Inflammatory macrophage treated with lipopolysaccharide for 4 hours (primary cell): ENCODE measurements at regions not wholly inside any gene's neighbourhood (a gene's known extent, or its start where the extent isn't known, plus 50 kb on each side); places are given as distances from the start of the nearest gene placed in this dataset.
"Not testable (repeated sequence)": the region's sequence is repeated elsewhere in the genome, so short reads cannot be mapped to it uniquely, and the experiment has no call there.

Source experiments
- DNase-seq: peaks from one replicate; pipeline ENCODE4 v3.0.0-alpha.2; 2020

DNA sequence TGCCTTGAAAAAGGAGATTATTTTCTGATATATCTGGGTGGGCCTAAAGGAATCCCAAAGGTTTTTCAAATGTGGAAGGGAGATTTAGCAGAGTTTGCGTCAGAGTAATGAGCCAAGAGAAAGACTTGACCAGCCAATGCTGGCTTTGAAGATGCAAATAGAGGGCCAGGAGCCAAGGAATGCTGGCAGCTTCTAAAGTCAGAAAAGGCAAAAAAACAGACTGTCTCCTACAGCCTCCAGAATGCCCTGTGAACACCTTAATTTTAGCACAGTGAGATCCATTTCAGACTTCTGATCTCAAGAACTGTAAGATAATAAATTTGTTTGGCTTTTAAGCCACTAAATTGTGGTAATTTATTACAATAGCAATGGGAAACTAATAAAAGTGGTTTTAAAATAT is 122.6 kb upstream of the FREM1 start:
- no peak for DNase-seq

DNA sequence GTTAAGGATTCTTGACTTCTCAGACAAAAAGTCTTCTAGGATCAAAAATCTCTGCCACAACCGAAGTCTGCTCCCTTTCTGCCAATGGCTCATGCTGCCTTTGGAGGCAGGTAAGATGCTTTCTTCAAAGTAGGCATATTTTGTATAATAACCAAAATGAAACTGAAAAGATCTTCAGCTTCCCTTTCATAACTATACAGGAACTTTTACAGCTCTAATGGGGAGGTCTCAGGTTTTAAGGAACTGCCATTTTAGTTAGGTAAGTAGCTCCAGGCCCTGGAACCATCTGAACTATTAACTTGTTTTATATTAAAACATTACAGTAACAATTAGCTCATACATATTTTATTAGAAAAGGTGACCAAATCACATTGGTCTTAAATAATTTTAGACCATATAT is 110.9 kb upstream of the FREM1 start:
- no peak for DNase-seq

DNA sequence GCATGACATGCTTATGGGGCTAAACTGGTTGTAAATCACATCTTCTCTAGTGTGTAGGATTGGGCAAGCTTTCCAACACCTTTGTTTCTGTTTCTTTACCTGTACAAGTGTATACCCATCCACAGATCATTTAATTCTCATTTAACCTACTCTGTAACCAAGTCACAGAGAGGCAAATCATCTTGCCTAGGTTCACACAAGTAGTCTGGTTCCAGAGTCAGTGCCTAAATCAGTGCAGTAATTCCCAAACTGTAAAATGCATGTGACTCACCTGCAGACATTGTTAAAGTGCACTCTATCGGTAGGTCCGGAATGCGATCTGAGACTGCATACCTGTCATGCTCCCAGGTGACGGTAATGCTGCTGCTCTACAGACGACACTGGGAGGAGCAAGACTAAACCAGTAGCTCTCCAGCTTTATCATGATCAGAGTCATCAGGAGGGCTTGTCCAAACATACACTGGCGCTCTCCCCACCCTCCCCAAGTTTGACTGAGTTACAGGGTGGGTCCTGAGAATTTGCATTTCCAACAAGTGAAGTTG is 107.9 kb upstream of the FREM1 start:
- DNase-seq = no peak

DNA sequence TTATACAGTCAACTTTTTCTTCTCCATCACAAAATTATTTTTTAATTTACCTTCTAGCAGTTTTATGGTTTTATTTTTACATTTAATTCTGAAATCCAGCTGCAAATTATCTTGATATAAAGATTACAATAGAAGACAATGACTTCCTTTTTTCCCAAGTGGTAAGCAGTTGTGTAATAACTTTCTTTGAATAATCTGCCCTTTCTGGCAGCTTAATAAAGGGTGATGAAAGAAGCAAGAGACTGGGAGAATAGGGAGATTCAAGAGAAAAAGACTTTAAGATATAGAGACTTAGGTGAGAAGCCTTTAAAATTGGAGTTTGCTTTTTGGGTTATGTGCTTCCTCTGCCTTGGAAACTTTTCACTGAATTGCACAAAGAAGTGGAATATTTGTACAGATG is 100.4 kb upstream of the FREM1 start:
- DNase-seq = peak; percentile 21

DNA sequence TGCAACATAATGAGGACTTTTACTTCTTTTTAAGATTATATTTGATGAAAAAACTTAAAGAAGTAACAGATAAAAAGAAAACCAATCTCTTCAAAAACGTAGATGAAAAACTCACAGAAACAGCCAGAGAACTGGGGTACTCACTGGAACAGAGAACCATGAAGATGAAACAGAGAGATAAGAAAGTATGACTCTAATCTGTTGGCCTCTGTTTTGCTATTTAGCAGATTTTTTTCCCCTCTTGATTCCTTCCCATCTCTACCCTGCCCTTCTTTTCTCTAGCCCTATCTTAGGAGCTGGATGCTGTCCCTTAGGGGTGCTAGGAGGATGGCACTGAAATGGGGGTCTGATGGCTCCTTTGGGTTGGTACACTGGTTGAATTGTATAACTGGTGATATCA is 97.5 kb upstream of the FREM1 start:
- no peak for DNase-seq

DNA sequence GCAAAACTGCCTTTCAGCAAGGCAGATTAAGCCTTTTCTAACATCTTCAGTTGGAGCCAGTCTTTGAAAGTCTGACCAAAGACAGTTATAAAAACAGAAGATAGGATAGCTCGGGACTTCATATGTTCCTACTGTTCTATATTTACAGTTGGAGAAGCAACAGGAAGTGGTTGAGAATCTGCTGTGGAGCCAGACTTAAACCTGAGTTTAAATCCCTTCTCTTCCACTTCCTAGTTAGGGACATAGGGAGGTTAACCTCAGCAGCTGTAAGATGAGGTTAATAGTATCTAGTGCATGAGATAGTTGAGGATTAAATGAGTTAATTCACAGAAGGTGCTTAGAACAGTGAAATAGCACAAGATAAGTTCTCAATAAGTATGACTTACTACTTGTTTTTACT is 84.5 kb upstream of the FREM1 start:
- DNase-seq = no peak

DNA sequence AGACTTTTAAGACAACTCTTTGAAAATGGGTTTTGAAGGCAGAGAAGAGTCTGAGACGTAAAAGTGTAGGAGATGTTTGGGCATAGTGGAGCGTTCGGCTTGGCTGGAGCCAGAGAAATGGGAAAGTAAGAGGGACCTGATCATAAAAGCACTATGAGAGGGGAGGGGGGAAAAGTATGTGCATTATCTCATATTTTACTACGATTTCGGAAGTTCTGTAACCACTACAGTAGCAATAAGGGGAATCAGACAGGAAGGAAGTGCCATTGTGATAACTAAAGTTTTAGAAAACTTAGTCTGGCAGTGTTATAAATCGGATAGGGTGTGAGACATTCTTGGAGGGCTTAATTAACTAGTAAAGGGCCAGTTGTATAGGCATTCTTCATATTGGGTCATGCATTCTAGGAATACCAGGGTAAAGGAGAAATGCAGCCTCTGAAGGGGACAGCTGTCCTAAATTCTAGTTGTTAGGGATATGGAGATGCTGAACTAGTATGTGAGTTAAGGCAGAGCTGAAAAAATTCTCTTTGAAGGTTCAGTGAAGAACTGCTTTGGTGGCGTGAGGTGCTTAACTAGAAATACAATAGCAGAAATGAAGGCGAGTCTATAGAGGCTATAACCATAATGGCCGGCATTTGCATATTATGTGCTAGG is 83.8 kb upstream of the FREM1 start:
- DNase-seq = peak; percentile 4

DNA sequence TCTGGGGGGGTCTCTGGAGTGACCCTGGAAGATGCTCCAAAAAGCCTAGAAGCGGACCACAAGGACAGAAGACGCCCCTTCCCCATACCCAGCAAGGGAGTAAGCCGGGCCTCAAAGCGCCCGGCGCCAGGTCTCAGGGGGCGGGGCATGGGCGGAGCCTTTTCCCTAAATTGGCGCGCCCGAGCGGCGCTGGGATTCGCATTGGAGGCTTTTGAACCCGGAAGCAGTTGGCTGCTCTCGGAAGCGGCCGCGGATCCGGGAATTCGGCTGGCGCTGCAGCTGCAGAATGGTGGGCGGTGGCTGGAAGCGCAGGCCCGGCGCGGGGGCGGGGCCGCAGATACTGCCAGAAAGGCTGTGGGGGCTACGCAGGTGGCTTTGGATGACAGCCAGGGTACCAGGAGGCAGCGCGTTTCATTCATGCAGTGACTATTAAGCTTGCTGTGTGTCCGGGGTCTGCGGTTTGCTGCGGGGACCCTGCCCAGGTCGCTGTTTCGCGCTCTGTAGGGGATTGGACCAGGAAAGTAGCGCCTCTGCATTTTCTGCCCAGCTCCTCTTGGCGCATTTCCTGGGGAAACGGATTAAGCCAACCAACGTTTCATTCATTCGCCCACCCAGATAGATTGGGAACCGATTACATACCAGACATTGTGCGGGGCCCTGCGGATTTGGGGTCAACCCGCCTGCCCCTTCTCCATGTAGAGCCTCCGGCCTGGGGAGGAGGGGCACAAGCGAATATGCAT is 83.0 kb upstream of the FREM1 start:
- DNase-seq = peak; percentile 45

DNA sequence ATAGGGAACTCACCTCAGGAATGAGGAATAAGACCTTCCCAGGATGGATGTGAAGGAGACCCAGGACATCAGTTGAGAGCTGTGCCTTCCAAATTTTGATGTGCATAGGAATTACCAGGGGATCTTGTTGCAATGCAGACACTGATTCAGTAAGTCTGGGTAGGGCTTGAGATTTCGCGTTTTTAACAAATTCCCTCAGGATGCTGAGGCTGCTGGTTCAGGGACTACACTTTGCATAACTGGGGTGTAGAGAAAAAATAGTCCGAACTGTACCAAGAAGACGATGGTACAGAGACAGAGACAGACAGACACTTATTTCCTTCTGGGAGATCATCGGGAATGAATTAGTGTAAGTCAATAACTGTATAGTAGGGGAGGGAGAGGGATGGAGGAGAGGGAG is 82.3 kb upstream of the FREM1 start:
- DNase-seq = no peak

DNA sequence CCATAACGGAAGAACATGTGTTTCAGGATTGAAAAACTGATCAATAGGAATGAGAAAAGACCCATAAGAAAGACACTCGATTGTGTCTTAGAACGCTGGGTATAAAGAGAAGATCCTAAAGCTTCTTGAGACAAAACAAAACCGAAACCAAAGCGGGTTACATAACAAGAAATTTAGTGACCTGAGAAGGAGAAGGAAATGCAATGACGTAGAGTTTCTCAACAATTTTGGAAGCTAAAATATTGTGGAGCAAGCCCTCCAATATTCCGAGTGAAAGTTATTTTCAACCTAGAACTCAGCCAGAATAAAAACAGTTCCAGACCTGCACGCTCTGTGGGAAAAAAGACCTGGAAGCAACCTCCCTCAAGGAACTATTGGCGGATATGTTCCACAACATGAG is 81.9 kb upstream of the FREM1 start:
- peak; percentile 89 for DNase-seq

DNA sequence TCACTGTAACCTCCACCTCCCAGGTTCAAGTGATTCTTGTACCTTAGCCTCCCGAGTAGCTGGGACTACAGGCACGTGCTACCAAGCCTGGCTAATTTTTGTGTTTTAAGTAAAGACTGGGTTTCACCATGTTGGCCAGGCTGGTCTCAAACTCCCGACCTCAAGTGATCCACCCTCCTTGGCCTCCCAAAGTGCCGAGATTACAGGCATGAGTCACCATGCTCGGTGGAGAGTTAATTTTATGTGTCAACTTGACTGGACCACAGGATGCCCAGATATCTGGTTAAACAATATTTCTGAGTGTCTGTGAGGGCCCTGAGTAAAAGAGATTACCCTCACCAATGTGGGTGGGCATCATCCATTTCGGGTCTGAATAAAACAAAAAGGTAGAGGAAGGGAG is 80.4 kb upstream of the FREM1 start:
- DNase-seq = not testable (repeated sequence)

DNA sequence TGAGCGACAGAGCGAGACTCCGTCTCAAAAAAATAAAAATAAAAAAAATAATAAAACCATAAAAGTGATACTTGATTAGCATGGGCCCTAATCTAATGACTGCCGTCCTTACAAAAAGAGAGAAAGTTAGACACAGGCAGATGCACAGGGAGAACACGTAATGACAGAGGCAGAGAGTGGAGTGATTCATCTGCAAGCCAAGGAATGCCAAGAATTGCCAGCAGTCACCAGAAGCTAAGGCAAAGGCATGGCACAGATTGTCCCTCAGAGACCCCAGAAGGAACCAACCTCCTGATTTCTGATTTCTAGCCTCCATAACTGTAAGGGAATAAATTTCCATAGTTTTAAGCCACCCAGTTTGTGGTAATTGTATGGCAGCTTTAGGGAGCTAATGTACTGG is 79.6 kb upstream of the FREM1 start:
- DNase-seq = no peak

DNA sequence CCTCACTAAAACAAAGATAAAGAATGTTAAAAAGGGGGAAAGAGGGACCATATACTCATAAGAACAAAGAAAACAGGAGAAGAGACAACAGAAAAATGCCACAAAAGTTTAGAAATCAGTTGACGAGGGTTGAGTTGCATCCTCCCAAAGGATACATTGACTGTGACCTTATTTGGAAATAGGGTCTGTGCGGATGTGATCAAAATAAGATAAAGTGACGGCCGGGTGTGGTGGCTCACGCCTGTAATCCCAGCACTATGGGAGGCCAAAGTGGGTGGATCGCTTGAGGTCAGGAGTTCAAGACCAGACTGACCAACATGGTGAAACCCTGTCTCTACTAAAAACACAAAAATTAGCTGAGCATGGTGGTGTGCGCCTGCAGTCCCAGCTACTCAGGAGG is 79.1 kb upstream of the FREM1 start:
- DNase-seq = not testable (repeated sequence)

DNA sequence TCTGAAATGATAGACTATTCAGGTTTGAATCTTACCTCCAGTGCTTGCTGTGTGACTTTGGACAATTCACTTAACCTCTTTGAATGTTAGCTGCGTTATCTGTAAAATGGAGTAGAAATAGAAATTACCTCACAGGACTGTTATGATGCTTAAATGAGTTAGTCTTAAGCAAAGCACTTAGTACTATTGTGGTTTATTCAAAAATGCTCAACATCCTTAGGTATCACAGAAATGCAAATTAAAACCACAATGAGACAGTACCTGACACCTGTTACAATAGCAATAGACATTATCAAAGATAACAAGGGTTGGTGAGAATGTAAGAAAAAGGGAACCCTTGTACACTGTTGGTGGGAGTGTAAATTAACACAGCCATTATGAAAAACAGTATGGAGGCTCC is 77.6 kb upstream of the FREM1 start:
- no peak for DNase-seq

DNA sequence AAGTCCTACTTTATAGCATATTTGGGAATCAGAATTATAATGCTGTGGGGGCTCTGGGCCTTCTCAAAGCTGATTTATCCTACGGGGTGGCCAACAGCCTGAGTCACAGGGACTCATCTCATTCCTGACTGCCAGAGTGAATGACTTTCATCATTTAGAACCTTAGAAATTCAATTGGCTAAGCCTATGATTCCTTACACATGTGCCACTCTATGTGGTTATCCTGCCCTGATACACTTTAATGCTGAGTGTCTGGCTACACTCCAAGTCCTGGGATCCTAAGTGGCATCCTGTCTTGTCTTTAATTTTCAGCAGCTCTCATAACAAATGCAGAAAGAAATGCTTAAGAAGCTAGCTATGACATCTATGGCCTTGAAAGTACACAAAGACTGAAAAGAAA is 75.2 kb upstream of the FREM1 start:
- DNase-seq = no peak

DNA sequence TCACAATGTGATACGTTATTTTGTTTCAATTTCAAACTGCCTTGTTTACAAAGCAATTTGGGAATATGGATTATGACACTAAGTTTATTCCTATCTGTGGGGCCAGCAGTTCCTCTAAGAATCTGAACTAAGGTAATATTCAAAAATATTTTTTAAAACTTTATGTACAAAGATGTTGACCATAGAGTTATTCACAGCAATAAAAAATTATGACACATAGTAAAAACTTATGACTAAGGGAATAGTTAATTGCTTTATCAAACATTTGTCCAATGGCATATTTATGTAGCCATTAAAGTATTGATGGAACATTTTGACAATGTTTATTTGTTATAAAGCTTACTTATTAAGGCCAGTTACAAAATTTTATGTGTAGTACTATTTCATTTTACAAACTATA is 73.4 kb upstream of the FREM1 start:
- no peak for DNase-seq

DNA sequence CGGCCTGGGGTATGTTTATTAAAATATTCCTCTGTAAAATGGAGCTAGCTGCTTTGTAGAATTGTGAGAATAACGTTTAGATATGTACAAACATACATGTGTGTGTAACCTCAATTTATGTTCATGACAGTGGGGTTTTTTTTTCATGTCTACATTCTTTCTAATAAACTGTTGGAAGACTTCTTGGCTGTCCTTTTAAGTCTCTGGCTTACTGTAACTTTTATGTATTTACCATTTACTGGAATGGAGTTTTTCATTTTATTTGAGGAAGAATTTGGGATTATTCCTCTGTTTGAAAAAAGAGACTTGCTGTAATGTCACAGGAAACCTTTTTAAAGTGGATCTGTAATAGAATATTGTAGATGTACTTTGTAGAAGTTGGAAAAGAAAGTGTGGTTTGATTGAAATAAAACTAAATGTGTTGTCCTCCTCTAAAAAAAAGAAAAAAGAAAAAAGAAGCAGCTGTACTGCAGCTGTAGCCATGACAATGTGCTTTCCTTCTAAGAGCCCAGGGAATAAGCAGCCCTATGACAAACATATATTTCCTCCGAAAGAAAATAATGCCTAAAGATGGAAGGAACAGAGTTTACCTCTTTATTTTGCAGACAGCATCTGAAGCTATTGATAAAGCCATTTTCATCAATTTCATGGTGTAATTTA is 71.2 kb upstream of the FREM1 start:
- DNase-seq = no peak

DNA sequence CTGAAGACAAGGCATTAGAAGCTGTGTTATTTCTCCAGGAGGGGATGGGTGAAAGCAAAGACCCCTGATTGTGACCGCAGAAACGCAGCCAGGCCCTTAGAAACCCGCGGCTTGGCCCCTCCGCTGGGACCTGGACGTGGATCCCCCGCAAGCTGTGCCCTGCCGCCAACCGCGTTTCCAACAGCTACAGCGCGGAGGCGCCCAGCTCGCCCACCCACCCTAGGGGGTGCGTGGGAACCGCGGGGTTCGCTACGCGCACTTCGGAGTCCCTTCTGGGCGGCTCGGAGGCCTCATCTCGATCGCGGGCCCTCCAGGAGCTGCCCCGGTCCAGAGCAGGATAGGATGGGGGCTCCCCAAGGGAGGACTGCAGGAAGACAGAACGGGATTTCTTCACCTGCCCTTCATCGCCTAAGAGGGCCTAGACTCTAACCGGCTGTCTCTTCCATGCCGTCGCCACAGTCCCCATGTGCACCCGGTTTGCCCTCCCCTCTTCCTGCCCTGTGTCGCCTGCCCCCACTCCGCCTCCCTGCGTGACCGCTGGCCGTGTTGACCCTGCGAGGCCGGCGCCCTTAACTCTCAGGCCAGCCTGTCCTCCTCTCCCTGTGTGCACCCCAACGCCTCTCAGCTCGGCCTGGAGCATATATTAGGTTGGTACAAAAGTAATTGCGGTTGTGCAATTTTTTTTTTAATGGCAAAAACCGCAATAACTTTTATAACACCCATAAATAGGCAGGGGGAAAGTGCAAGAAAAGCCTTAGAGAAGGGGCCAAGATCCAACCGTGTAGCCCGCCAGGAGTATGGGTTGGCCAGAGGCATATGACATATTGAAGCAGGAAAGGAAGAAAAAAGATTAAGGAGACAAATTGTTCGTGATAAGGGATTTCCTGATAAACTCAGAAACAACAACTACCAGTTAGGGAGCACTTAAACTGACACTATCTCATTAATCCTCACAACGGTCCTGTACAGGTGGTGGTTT is 68.1 kb upstream of the FREM1 start:
- no peak for DNase-seq

DNA sequence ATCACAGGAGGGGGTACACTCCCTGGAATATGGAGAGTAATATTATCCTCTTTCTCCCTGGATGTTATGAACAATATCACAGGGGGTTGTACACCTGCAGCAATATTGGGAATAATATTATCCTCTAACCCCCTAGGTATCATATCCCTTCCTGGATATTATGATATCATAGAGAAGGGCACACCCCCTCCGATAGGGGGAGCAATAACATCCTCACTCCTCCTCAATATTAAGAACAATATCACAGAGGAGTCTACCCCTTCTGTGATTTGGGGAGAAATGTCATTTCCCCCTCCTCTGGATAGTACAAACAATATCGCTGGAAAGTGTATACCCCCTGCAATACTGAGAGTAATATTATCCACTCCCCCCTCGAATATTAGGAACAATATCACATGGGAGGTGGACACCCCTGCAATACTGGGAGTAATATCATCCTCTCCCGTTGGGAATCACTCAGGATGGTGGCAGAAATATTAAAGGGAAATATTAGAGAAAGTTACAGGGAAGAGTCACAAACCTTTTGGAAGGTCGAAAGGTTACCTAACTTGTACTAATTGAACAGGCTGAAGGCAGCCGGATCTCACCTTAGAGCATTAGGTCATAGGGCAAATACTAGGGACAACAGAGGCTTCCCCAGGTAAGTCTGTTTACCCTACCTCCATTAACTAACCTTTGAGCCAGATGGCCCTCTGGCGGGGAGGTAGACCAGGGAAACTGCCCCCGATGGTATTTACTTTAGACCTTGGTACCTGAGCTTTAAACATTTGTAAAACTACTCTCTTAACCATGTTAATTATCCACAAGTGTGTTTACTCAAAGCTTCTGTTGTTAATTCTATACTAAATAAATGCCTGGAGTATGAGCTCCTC is 57.5 kb upstream of the FREM1 start:
- no peak for DNase-seq

DNA sequence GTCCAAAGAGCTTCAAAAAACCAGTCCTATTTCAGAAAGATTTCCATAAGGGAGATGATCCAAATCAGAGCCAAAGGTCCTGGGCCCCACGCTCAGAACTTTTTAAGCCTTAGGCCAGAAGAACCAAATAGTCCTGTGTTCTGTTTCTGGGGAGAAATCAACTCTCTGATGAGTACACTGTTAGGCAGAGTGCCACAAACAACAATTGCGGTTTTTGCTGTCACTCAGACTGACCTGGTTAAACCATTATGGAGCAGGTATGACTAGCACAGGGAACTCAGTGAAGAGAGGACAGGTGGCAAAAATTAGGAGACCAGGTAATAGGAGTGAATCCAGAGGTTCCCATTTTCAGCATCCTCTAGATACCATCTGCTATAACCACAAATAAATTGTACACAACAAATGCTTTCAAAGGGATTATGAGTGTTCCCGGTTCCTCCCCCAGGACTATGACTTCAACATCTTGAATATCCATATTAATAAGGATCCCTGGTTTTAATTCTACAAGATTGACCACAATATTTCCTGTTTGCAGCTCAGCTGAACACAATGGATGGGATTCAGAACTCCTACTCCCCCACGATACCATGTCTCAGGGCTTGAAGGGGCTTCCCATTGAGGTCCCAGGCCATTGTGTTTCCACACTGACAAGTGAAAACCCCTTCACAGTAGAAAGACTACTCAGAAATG is 52.1 kb upstream of the FREM1 start:
- DNase-seq = no peak

DNA sequence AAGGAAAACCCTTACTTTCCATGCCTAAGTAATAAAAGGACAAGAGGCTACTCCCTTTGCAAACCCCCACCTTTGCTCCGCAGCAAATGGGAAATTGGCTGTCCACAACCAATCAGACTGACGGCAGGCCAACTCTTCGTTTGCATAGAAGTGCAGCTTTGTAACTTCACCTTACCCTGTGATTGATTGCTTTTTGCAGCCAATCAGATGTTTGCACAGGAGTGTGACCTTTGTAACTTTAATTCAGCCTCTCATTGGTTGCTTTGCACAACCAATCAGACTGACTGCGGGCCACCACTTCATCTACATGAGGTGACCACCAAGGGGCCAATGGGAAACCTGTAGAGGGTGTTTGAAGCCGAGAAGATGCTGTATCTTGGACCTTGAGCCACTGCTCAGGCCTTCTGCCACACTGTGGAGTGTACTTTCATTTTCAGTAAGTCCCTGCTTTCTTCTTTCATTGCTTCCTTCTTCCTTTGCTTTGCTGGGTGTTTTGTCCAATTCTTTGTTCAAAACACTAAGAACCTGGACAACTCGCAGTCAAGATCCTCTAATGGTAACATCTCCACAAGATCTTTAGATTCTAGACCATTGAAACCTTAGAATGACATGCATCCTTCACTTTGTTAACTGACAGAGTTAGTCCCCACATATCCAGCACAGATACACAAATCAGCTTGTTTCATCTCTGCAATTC is 51.3 kb upstream of the FREM1 start:
- no peak for DNase-seq
